Osteocyte (in vitro differentiated cells): ENCODE measurements at regions not wholly inside any gene's neighbourhood (a gene's known extent, or its start where the extent isn't known, plus 50 kb on each side); places are given as distances from the start of the nearest gene placed in this dataset.

Experiments used
- DNase-seq: peaks from one replicate; pipeline ENCODE4 v3.0.0; 2021; ENCODE audit warnings: mixed read lengths; ENCODE audit not compliant: unreplicated experiment; ENCODE audit errors: extremely low spot score
- H3K27ac Mint-ChIP-seq: one replicate; pipeline ENCODE4 v1.8.0; 2021; ENCODE audit warnings: mild to moderate bottlenecking, mixed read lengths; ENCODE audit not compliant: unreplicated experiment
- H3K27me3 Mint-ChIP-seq: one replicate; pipeline ENCODE4 v1.8.0; 2021; ENCODE audit warnings: mixed read lengths; ENCODE audit not compliant: unreplicated experiment
- H3K36me3 Mint-ChIP-seq: one replicate; pipeline ENCODE4 v1.8.0; 2021; ENCODE audit warnings: mixed read lengths; ENCODE audit not compliant: unreplicated experiment
- H3K4me1 Mint-ChIP-seq: one replicate; pipeline ENCODE4 v1.8.0; 2021; ENCODE audit warnings: mixed read lengths; ENCODE audit not compliant: unreplicated experiment
- H3K4me3 Mint-ChIP-seq: one replicate; pipeline ENCODE4 v1.8.0; 2021; ENCODE audit warnings: mild to moderate bottlenecking, moderate library complexity, mixed read lengths; ENCODE audit not compliant: unreplicated experiment
- H3K9me3 Mint-ChIP-seq: one replicate; pipeline ENCODE4 v1.8.0; 2021; ENCODE audit warnings: mixed read lengths; ENCODE audit not compliant: unreplicated experiment
- CTCF ChIP-seq: fragments of 200-600 bp; sonication (generic); IDR thresholded peaks from 2 replicates; pipeline ENCODE4 v1.5.0; 2021; ENCODE audit warnings: antibody characterized with exemption, mild to moderate bottlenecking, moderate library complexity

GRCh38 chrX:38943120-38943519, 141.9 kb downstream of the MID1IP1 start:
- H3K4me1 Mint-ChIP-seq, result no peaks in the 10 kb centered on the region
- H3K36me3 Mint-ChIP-seq, result no peaks in the 10 kb centered on the region
- no peak for TF ChIP-seq CTCF
- H3K27me3 Mint-ChIP-seq, result no peaks in the 10 kb centered on the region
- H3K9me3 Mint-ChIP-seq, result peaks cover 43% of the 10 kb centered on the region
- H3K4me3 Mint-ChIP-seq, result no peak overlapping the region
- no peak for DNase-seq
- no peak overlapping the region for H3K27ac Mint-ChIP-seq

GRCh38 chrX:38948046-38948445, 146.8 kb downstream of the MID1IP1 start:
- no peak overlapping the region for H3K27ac Mint-ChIP-seq
- peaks cover 39% of the 10 kb centered on the region for H3K9me3 Mint-ChIP-seq
- H3K27me3 Mint-ChIP-seq, result no peaks in the 10 kb centered on the region
- DNase-seq, result no peak
- no peaks in the 10 kb centered on the region for H3K4me1 Mint-ChIP-seq
- H3K4me3 Mint-ChIP-seq, result no peak overlapping the region
- no peaks in the 10 kb centered on the region for H3K36me3 Mint-ChIP-seq
- TF ChIP-seq CTCF, result no peak

GRCh38 chrX:38954520-38954919, 153.3 kb downstream of the MID1IP1 start:
- no peak overlapping the region for H3K4me3 Mint-ChIP-seq
- H3K27me3 Mint-ChIP-seq, result no peaks in the 10 kb centered on the region
- peaks cover 25% of the 10 kb centered on the region for H3K9me3 Mint-ChIP-seq
- no peak for DNase-seq
- no peaks in the 10 kb centered on the region for H3K4me1 Mint-ChIP-seq
- TF ChIP-seq CTCF, result no peak
- H3K36me3 Mint-ChIP-seq, result no peaks in the 10 kb centered on the region
- H3K27ac Mint-ChIP-seq, result no peak overlapping the region

- no peaks in the 10 kb centered on the region for H3K36me3 Mint-ChIP-seq
- no peak overlapping the region for H3K27ac Mint-ChIP-seq
- H3K4me3 Mint-ChIP-seq, result no peak overlapping the region
These were observed 158.5 kb downstream of the MID1IP1 start for GRCh38 chrX:38959736-38960135.

GRCh38 chrX:38960137-38960536, 158.9 kb downstream of the MID1IP1 start:
- no peak overlapping the region for H3K27ac Mint-ChIP-seq
- H3K4me1 Mint-ChIP-seq, result no peaks in the 10 kb centered on the region
- H3K27me3 Mint-ChIP-seq, result no peaks in the 10 kb centered on the region
- no peak for DNase-seq
- TF ChIP-seq CTCF, result no peak
- H3K9me3 Mint-ChIP-seq, result peaks cover 15% of the 10 kb centered on the region
- H3K36me3 Mint-ChIP-seq, result no peaks in the 10 kb centered on the region
- H3K4me3 Mint-ChIP-seq, result no peak overlapping the region

More at GRCh38 chrX:38959736-38960135, 158.5 kb downstream of the MID1IP1 start:
- peaks cover 15% of the 10 kb centered on the region for H3K9me3 Mint-ChIP-seq
- TF ChIP-seq CTCF, result no peak
- no peaks in the 10 kb centered on the region for H3K4me1 Mint-ChIP-seq
- H3K27me3 Mint-ChIP-seq, result no peaks in the 10 kb centered on the region
- DNase-seq, result no peak
